Spleen (tissue), 7 donors: ENCODE measurements at regions not wholly inside any gene's neighbourhood (a gene's known extent, or its start where the extent isn't known, plus 50 kb on each side); places are given as distances from the start of the nearest gene placed in this dataset.

Experiments
- POLR2A ChIP-seq, 3 donors: fragments of 450-650 bp; IDR thresholded peaks; one replicate each; pipeline ENCODE4 v1.5.1; 2017; ENCODE audit warnings: antibody characterized with exemption in 3 of 3, mild to moderate bottlenecking in 1 of 3
- POLR2AphosphoS5 ChIP-seq, 3 donors: sonication (generic); formaldehyde crosslinking; IDR thresholded peaks; one replicate each; pipeline ENCODE4 v1.5.1; 2017; ENCODE audit warnings: antibody characterized with exemption in 3 of 3
- TF ChIP-seq, protein P1 (sequence below), 11 experiments: fragments of 200-600 bp in 7 of 11; fragments of 450-650 bp in 4 of 11; sonication (generic) in 4 of 11; IDR thresholded peaks in 8 of 11; conservative IDR thresholded peaks in 3 of 11; 1 replicate in 7 of 11; 2 replicates in 4 of 11; pipeline versions ENCODE4 v1.4.0 to v1.8.0; 2016 to 2021; ENCODE audit warnings: antibody characterized with exemption in 11 of 11, inconsistent platforms in 4 of 11, mild to moderate bottlenecking in 1 of 11
- donor health status: DM: no; HTN: no; CAD: no; lungs with moderate emphysema.
- donor health status: DM: no; HTN: no; CAD: no.
- donor health status: DM: no; HTN: no; CAD: no.

DNA sequence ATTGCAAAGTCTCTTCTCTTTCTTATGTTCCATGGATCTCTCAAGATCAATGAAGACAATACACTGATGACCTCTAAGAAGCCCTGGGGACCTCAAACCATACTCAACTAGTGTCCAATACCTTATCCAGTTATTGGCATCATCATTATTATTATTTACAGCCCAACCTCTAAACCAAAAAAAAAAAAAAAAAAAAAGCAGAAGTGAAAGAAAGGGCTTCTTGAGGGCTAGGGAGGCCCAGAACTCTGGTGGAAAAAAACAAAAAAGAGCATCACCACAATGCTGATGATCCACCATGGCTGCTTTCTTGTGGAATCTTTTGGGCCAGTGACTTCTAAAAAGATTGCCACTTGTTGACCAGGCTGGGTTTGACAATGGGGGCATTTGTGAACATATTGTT, 324.9 kb downstream of the LPIN1 start:
- TF ChIP-seq, protein P1, sequence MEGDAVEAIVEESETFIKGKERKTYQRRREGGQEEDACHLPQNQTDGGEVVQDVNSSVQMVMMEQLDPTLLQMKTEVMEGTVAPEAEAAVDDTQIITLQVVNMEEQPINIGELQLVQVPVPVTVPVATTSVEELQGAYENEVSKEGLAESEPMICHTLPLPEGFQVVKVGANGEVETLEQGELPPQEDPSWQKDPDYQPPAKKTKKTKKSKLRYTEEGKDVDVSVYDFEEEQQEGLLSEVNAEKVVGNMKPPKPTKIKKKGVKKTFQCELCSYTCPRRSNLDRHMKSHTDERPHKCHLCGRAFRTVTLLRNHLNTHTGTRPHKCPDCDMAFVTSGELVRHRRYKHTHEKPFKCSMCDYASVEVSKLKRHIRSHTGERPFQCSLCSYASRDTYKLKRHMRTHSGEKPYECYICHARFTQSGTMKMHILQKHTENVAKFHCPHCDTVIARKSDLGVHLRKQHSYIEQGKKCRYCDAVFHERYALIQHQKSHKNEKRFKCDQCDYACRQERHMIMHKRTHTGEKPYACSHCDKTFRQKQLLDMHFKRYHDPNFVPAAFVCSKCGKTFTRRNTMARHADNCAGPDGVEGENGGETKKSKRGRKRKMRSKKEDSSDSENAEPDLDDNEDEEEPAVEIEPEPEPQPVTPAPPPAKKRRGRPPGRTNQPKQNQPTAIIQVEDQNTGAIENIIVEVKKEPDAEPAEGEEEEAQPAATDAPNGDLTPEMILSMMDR (IDR thresholded peaks at IDR 0.05 in 8 of 11, conservative IDR thresholded peaks at IDR 0.05 in 3 of 11): no peak
- TF ChIP-seq POLR2A (IDR thresholded peaks at IDR 0.05) (no peak), POLR2AphosphoS5 (IDR thresholded peaks at IDR 0.05) (no peak)
